ES-I3 (cell line): ENCODE measurements at regions not wholly inside any gene's neighbourhood (a gene's known extent, or its start where the extent isn't known, plus 50 kb on each side); places are given as distances from the start of the nearest gene placed in this dataset.
"Not testable (repeated sequence)": the region's sequence is repeated elsewhere in the genome, so short reads cannot be mapped to it uniquely, and the experiment has no call there.

Source experiments
- H3K36me3 ChIP-seq: 2 replicates; pipeline ENCODE4 v1.6.1; 2013; ENCODE audit warnings: mild to moderate bottlenecking, low read length, control low read depth, moderate library complexity; ENCODE audit not compliant: insufficient read depth
- H3K4me1 ChIP-seq: 2 replicates; pipeline ENCODE4 v1.6.1; 2013; ENCODE audit warnings: mild to moderate bottlenecking, control low read depth, low read length; ENCODE audit not compliant: insufficient read depth
- H3K9ac ChIP-seq: 2 replicates; pipeline ENCODE4 v1.6.1; 2013; ENCODE audit warnings: low read depth, mild to moderate bottlenecking, low read length, moderate library complexity
- H3K9me3 ChIP-seq: 2 replicates; pipeline ENCODE4 v1.6.1; 2013; ENCODE audit warnings: mild to moderate bottlenecking, low read length, moderate library complexity; ENCODE audit not compliant: control insufficient read depth, insufficient read depth

- Histone ChIP-seq H3K9me3 (no peaks in the 10 kb centered on the region; the same call in 1 of the 2 replicates), H3K4me1 (0 out of 2 replicates have a peak, but pooled peaks cover 3% of the 10 kb centered on the region), H3K36me3 (no peaks in the 10 kb centered on the region), H3K9ac (peak overlapping the region; percentile 90; the same call in 1 of the 2 replicates)
These were observed 109.3 kb downstream of the GPX5 start for GRCh38 chr6:28634761-28635546.

GRCh38 chr6:28635547-28636158 is 110.0 kb downstream of the GPX5 start:
- no peaks in the 10 kb centered on the region; the same call in 1 of the 2 replicates for H3K9me3 ChIP-seq
- peak overlapping the region; percentile 90; the same call in 1 of the 2 replicates for H3K9ac ChIP-seq
- 0 out of 2 replicates have a peak, but pooled peaks cover 3% of the 10 kb centered on the region for H3K4me1 ChIP-seq
- no peaks in the 10 kb centered on the region for H3K36me3 ChIP-seq

- Histone ChIP-seq H3K36me3 (no peaks in the 10 kb centered on the region), H3K9ac (no peak overlapping the region; the same call in 1 of the 2 replicates), H3K4me1 (0 out of 2 replicates have a peak, but pooled peaks cover 3% of the 10 kb centered on the region), H3K9me3 (no peaks in the 10 kb centered on the region; the same call in 1 of the 2 replicates)
These were observed 113.2 kb downstream of the GPX5 start for GRCh38 chr6:28638787-28639430.

- H3K36me3 ChIP-seq, H3K9me3 ChIP-seq, H3K4me1 ChIP-seq, H3K9ac ChIP-seq: not testable (repeated sequence)
These were observed 114.0 kb downstream of the GPX5 start for GRCh38 chr6:28639445-28640290.

GRCh38 chr6:28643017-28643740 is 117.5 kb downstream of the GPX5 start:
- Histone ChIP-seq H3K9ac (peak overlapping the region; percentile 60; the same call in 1 of the 2 replicates), H3K9me3 (no peaks in the 10 kb centered on the region), H3K4me1 (no peaks in the 10 kb centered on the region), H3K36me3 (no peaks in the 10 kb centered on the region)

- Histone ChIP-seq H3K36me3 (no peaks in the 10 kb centered on the region), H3K9me3 (no peaks in the 10 kb centered on the region), H3K4me1 (no peaks in the 10 kb centered on the region), H3K9ac (no peak overlapping the region)
These were observed 121.0 kb downstream of the GPX5 start for GRCh38 chr6:28646650-28647049.

- H3K9me3 ChIP-seq, result no peaks in the 10 kb centered on the region
- no peaks in the 10 kb centered on the region for H3K36me3 ChIP-seq
- H3K9ac ChIP-seq, result peak overlapping the region; percentile 74
- no peaks in the 10 kb centered on the region for H3K4me1 ChIP-seq
These were observed 122.6 kb downstream of the GPX5 start for GRCh38 chr6:28648035-28648877.

GRCh38 chr6:28648878-28649375 is 123.2 kb downstream of the GPX5 start:
- no peaks in the 10 kb centered on the region for H3K36me3 ChIP-seq
- H3K9ac ChIP-seq, result peak overlapping the region; percentile 74
- no peaks in the 10 kb centered on the region for H3K9me3 ChIP-seq
- no peaks in the 10 kb centered on the region for H3K4me1 ChIP-seq

- Histone ChIP-seq H3K9ac (no peak overlapping the region), H3K9me3 (no peaks in the 10 kb centered on the region), H3K36me3 (no peaks in the 10 kb centered on the region), H3K4me1 (no peaks in the 10 kb centered on the region)
These were observed 125.5 kb downstream of the GPX5 start for GRCh38 chr6:28651161-28651560.

GRCh38 chr6:28653876-28654275 is 128.2 kb downstream of the GPX5 start:
- no peaks in the 10 kb centered on the region for H3K36me3 ChIP-seq
- no peaks in the 10 kb centered on the region for H3K4me1 ChIP-seq
- no peak overlapping the region for H3K9ac ChIP-seq
- no peaks in the 10 kb centered on the region for H3K9me3 ChIP-seq

- H3K4me1 ChIP-seq, result 0 out of 2 replicates have a peak, but pooled peaks cover 3% of the 10 kb centered on the region
- H3K9me3 ChIP-seq, result no peaks in the 10 kb centered on the region
- H3K36me3 ChIP-seq, result no peaks in the 10 kb centered on the region
- no peak overlapping the region for H3K9ac ChIP-seq
These were observed 129.5 kb downstream of the GPX5 start for GRCh38 chr6:28655164-28655563.

- H3K36me3 ChIP-seq, result no peaks in the 10 kb centered on the region
- no peaks in the 10 kb centered on the region for H3K9me3 ChIP-seq
- H3K4me1 ChIP-seq, result 0 out of 2 replicates have a peak, but pooled peaks cover 3% of the 10 kb centered on the region
- H3K9ac ChIP-seq, result peak overlapping the region; percentile 60; the same call in 1 of the 2 replicates
These were observed 131.0 kb downstream of the GPX5 start for GRCh38 chr6:28656715-28657114.
